ENCODE measurements at regions not wholly inside any gene's neighbourhood (a gene's known extent, or its start where the extent isn't known, plus 50 kb on each side); places are given as distances from the start of the nearest gene placed in this dataset.

DNA sequence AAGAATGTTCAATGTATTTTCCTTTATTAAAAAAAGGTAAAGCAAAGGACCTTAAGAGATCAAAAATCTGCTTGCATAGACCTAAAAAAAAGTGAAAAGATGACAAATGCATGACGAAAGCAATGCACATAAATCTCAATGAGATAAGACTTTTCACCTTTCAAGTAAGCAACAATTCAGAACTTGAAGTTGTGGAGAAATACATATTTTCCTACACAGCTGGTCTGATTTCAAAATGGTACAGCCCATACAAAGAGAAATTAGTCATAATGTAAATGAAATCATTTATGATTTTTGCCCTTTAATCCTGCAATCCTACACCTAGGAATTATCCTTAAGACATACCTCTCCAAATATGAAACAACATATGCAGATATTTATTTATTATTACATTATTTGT is 568.0 kb downstream of the ANXA1 start:
- Histone ChIP-seq H3K27ac (ENCODE audit: insufficient read depth, low read length) (no peak overlapping the region), H2BK20ac (ENCODE audit: low read depth, low read length) (no peak overlapping the region), H2BK15ac (ENCODE audit: low read depth, low read length) (no peak overlapping the region), H4K91ac (ENCODE audit: insufficient read depth, low read depth, low read length) (no peak overlapping the region), H3K79me1 (ENCODE audit: low read depth in 1 of 2, low read length in 2 of 2) (no peaks in the 10 kb centered on the region), H3K36me3 (ENCODE audit: control insufficient read depth, insufficient read depth, low read length) (no peaks in the 10 kb centered on the region), H3K4me2 (ENCODE audit: low read depth, low read length) (no peak overlapping the region), H3K14ac (replicated peaks; ENCODE audit: low read depth, low read length) (no peak overlapping the region), H2AK5ac (ENCODE audit: low read depth, low read length) (no peak overlapping the region), H3K9me1 (ENCODE audit: insufficient read depth, low read length) (no peaks in the 10 kb centered on the region), H3K4ac (ENCODE audit: low read depth, low read length) (no peak overlapping the region), H2BK5ac (ENCODE audit: low read depth, low read length, poor library complexity, severe bottlenecking) (no peak overlapping the region), H3K18ac (ENCODE audit: low read depth, low read length) (no peak overlapping the region), H3K4me3 (ENCODE audit: insufficient read depth, low read depth, low read length) (no peak overlapping the region), H3K9me3 (ENCODE audit: control insufficient read depth, insufficient read depth, low read length) (peaks cover 5% of the 10 kb centered on the region; the same call in 1 of the 2 replicates), H4K5ac (ENCODE audit: low read depth, low read length) (no peak overlapping the region), H2BK120ac (ENCODE audit: low read depth, low read length) (no peak overlapping the region), H3K56ac (ENCODE audit: extremely low read depth, insufficient read depth, low read length) (no peak overlapping the region), H3K23ac (ENCODE audit: low read depth, low read length) (no peak overlapping the region), H2AFZ (replicated peaks; ENCODE audit: low read length, poor library complexity) (no peak overlapping the region), H3K4me1 (ENCODE audit: control insufficient read depth, insufficient read depth, low read length) (no peaks in the 10 kb centered on the region), H2AK9ac (replicated peaks; ENCODE audit: low read depth, low read length, poor library complexity) (no peak overlapping the region), H4K20me1 (ENCODE audit: insufficient read depth, low read length) (no peaks in the 10 kb centered on the region), H4K8ac (ENCODE audit: low read depth in 2 of 2, low read length in 2 of 2) (no peak overlapping the region), H3K9ac (ENCODE audit: low read depth, low read length) (no peak overlapping the region), H3K27me3 (ENCODE audit: control insufficient read depth, insufficient read depth, low read length) (no peaks in the 10 kb centered on the region)
- TF ChIP-seq SMC3 (IDR thresholded peaks at IDR 0.05; ENCODE audit: low read depth, low read length) = no peak
- TF ChIP-seq, protein P1, sequence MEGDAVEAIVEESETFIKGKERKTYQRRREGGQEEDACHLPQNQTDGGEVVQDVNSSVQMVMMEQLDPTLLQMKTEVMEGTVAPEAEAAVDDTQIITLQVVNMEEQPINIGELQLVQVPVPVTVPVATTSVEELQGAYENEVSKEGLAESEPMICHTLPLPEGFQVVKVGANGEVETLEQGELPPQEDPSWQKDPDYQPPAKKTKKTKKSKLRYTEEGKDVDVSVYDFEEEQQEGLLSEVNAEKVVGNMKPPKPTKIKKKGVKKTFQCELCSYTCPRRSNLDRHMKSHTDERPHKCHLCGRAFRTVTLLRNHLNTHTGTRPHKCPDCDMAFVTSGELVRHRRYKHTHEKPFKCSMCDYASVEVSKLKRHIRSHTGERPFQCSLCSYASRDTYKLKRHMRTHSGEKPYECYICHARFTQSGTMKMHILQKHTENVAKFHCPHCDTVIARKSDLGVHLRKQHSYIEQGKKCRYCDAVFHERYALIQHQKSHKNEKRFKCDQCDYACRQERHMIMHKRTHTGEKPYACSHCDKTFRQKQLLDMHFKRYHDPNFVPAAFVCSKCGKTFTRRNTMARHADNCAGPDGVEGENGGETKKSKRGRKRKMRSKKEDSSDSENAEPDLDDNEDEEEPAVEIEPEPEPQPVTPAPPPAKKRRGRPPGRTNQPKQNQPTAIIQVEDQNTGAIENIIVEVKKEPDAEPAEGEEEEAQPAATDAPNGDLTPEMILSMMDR (conservative IDR thresholded peaks at IDR 0.05; ENCODE audit: low read depth, low read length) = no peak
- no peak for TF ChIP-seq MAZ (IDR thresholded peaks at IDR 0.05; ENCODE audit: borderline replicate concordance, low read depth, low read length)
- TF ChIP-seq MXI1 (IDR thresholded peaks at IDR 0.05; ENCODE audit: borderline replicate concordance, low read depth, low read length) = no peak
- no peak for TF ChIP-seq CHD1 (IDR thresholded peaks at IDR 0.05; ENCODE audit: low read depth, low read length)
- TF ChIP-seq RCOR1 (IDR thresholded peaks at IDR 0.05; ENCODE audit: insufficient replicate concordance, low read length) = no peak
- POLR2A ChIA-PET (ENCODE audit: unreplicated experiment) = no interaction called here
- WGBS, 2 experiments (ENCODE audit: extremely low coverage in 2 of 2, insufficient read length in 1 of 2) = no CpG with 5 or more reads among the region's 1 CpG
- CTCF ChIA-PET = interaction anchor here (0.7 kb wide), 1 partner anchor 810 kb away, joined by 4 read pairs; no protein-coding TSS in a partner anchor
- ATAC-seq (ENCODE audit: low read depth) = no peak
- intact Hi-C loops (cut with micrococcal nuclease) = no loop called here
- no peak for DNase-seq
- BruUV-seq (replicated peaks) = no TSS peak
- dilution Hi-C loops (cut with HindIII; ENCODE audit: low sequenced_read_pairs, unreplicated experiment) = no loop called here
- in situ Hi-C loops (cut with MboI; ENCODE audit: low sequenced_read_pairs) = no loop called here

Data from IMR-90 (cell line).